Central memory CD8-positive, alpha-beta T cell (primary cell): ENCODE measurements at regions not wholly inside any gene's neighbourhood (a gene's known extent, or its start where the extent isn't known, plus 50 kb on each side); places are given as distances from the start of the nearest gene placed in this dataset.

ENCODE experiments used
- ATAC-seq: fragments of 150-1000 bp; cut with Tn5 transposase; replicated peaks from 2 replicates; pipeline ENCODE4 v1.10.0; 2022; ENCODE audit warnings: mild to moderate bottlenecking, moderate FRiP score, moderate number of reproducible peaks; ENCODE audit not compliant: poor library complexity, severe bottlenecking; ENCODE audit errors: extremely low read depth
- DNase-seq, 2 donors: peaks; one replicate each; pipeline ENCODE4 v3.0.0; 2021; ENCODE audit warnings: low spot score in 2 of 2
- H3K27ac Mint-ChIP-seq: one replicate; pipeline ENCODE4 v1.8.0; 2022; ENCODE audit warnings: low read depth, mild to moderate bottlenecking, moderate library complexity, mixed read lengths
- H3K27me3 Mint-ChIP-seq: one replicate; pipeline ENCODE4 v1.8.0; 2022; ENCODE audit warnings: mixed read lengths
- H3K36me3 Mint-ChIP-seq: one replicate; pipeline ENCODE4 v1.8.0; 2022; ENCODE audit warnings: mild to moderate bottlenecking, moderate library complexity, mixed read lengths; ENCODE audit not compliant: insufficient read depth
- H3K4me1 Mint-ChIP-seq: one replicate; pipeline ENCODE4 v1.8.0; 2022; ENCODE audit warnings: mixed read lengths
- H3K4me3 Mint-ChIP-seq: one replicate; pipeline ENCODE4 v1.8.0; 2022; ENCODE audit warnings: mild to moderate bottlenecking, moderate library complexity, mixed read lengths
- H3K9me3 Mint-ChIP-seq: one replicate; pipeline ENCODE4 v1.8.0; 2022; ENCODE audit warnings: mixed read lengths

GRCh38 chr19:29074579-29074978, 138.4 kb downstream of the UQCRFS1 start:
- Mint-ChIP-seq H3K36me3 (peaks cover 2% of the 10 kb centered on the region), H3K4me1 (no peaks in the 10 kb centered on the region), H3K4me3 (no peak overlapping the region), H3K9me3 (no peaks in the 10 kb centered on the region), H3K27me3 (no peaks in the 10 kb centered on the region), H3K27ac (no peak overlapping the region)
- ATAC-seq (no peak), DNase-seq (no peak)

GRCh38 chr19:29067831-29068230, 145.1 kb downstream of the UQCRFS1 start:
- peaks cover 13% of the 10 kb centered on the region for H3K27me3 Mint-ChIP-seq
- no peak overlapping the region for H3K27ac Mint-ChIP-seq
- DNase-seq (no peak), ATAC-seq (no peak)
- peaks cover 2% of the 10 kb centered on the region for H3K36me3 Mint-ChIP-seq
- no peaks in the 10 kb centered on the region for H3K4me1 Mint-ChIP-seq
- no peaks in the 10 kb centered on the region for H3K9me3 Mint-ChIP-seq
- no peak overlapping the region for H3K4me3 Mint-ChIP-seq

- H3K9me3 Mint-ChIP-seq, result no peaks in the 10 kb centered on the region
These were observed 150.2 kb downstream of the UQCRFS1 start for GRCh38 chr19:29062475-29063435.

DNA sequence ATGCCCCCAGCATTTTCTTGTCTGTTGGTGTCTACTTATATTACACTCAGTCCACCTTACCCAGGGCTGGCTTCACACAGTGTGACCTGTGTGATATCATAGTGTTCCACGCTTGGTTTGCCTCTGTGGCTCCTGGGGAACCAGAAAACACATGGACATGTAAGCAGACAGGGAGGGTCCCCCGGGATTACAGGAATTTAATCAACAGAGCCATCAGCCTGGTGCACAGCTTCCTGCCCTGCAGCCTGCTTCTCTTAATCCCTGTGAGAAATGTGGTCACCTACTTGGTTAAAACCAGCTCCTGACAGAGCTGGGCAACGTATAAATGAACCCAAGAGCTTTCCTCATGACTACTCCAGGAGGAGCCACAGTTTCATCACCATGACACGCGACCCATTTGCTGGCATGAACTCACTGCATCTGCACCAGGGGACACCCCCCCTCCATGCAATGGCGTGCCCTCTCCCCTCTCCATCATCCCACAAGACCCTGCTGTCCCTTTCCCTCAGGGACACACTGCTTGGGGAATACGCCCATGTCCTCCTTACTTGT, 152.1 kb downstream of the UQCRFS1 start:
- Mint-ChIP-seq H3K9me3 (no peaks in the 10 kb centered on the region), H3K27ac (no peak overlapping the region), H3K36me3 (peaks cover 3% of the 10 kb centered on the region), H3K27me3 (peaks cover 41% of the 10 kb centered on the region), H3K4me1 (no peaks in the 10 kb centered on the region), H3K4me3 (no peak overlapping the region)
- DNase-seq, result no peak
- no peak for ATAC-seq

More at GRCh38 chr19:29062475-29063435, 150.2 kb downstream of the UQCRFS1 start:
- Mint-ChIP-seq H3K27ac (no peak overlapping the region), H3K4me3 (no peak overlapping the region), H3K27me3 (peaks cover 41% of the 10 kb centered on the region), H3K4me1 (no peaks in the 10 kb centered on the region), H3K36me3 (peaks cover 3% of the 10 kb centered on the region)
- ATAC-seq, result no peak
- no peak for DNase-seq

- H3K9me3 Mint-ChIP-seq, result no peaks in the 10 kb centered on the region
- ATAC-seq (no peak), DNase-seq (no peak)
- peaks cover 29% of the 10 kb centered on the region for H3K27me3 Mint-ChIP-seq
- no peak overlapping the region for H3K4me3 Mint-ChIP-seq
- H3K4me1 Mint-ChIP-seq, result no peaks in the 10 kb centered on the region
- no peak overlapping the region for H3K27ac Mint-ChIP-seq
- H3K36me3 Mint-ChIP-seq, result peaks cover 3% of the 10 kb centered on the region
These were observed 156.4 kb downstream of the UQCRFS1 start for GRCh38 chr19:29056535-29056934.

DNA sequence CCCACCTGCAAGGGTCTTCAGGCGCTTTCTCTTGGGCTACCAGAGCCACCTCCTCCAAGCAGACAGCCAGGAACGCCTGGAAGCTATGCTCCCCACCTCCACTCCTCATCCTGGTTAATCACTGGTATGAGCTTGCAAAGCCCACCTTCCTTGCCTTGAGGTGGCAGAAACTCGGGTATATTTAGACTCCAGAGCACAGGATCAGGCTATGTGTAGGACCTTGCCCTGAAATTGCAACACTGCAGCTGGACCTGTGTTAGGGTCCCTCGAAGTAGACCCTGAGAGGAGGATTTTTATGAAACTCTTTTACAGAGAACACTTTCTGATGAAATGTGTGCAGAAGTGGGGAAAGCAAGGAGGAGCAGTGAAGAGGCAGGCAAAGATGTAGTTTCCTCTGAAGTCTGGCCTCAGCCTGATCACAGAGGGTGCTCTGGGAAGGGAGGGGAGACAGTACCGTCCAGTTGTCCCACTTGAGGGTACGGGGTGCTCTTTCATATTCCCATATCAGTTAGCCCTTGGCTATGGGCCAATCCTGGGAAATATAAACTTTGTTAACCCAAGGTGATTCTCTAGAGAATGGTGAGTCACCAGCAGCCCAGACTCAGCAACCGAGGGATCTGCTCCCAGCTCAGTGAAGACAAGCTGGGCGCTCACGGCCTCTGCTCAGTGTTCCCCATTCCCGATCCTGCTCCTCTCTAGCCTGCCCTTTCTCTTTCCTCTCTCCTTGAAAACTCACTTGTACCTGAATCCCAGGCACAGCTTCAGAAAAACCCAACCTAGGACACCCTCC, 157.9 kb downstream of the UQCRFS1 start:
- Mint-ChIP-seq H3K4me3 (no peak overlapping the region), H3K27me3 (peaks cover 24% of the 10 kb centered on the region), H3K9me3 (no peaks in the 10 kb centered on the region), H3K4me1 (no peaks in the 10 kb centered on the region), H3K36me3 (no peaks in the 10 kb centered on the region), H3K27ac (no peak overlapping the region)
- DNase-seq (no peak), ATAC-seq (no peak)

GRCh38 chr19:29048873-29049272, 164.1 kb downstream of the UQCRFS1 start:
- H3K4me3 Mint-ChIP-seq, result no peak overlapping the region
- DNase-seq, result no peak
- H3K27me3 Mint-ChIP-seq, result peaks cover 20% of the 10 kb centered on the region
- no peak overlapping the region for H3K27ac Mint-ChIP-seq
- no peak for ATAC-seq
- no peaks in the 10 kb centered on the region for H3K9me3 Mint-ChIP-seq
- no peaks in the 10 kb centered on the region for H3K36me3 Mint-ChIP-seq
- no peaks in the 10 kb centered on the region for H3K4me1 Mint-ChIP-seq

DNA sequence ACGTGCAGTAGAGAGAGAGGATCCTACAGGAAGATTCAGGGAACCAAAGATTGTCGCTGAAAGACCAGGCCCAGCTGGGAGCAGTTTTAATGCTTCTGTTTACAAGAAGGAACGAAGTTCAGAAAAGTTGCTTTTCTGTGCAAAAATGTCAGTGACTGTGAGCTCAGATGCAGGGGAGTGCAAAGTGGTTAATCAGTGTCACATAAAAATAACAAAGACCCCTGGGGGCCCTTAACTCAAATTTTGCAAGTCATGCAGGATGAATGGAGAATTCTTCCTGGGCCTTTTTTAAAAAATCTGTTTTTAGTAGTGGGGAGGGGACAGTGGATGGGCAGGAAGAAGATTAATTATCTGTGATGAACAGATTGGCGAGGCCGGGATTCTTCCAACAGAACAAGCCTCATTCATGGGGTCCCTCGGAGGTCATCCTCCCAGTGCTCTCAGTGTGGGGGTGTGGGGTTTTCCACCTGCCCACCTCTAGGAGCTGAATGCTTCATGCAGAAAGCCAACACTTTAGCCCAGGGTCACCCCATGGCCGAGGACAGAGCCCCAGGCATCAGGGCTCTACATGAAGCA, 167.2 kb downstream of the UQCRFS1 start:
- Mint-ChIP-seq H3K9me3 (no peaks in the 10 kb centered on the region), H3K4me1 (no peaks in the 10 kb centered on the region), H3K36me3 (no peaks in the 10 kb centered on the region), H3K4me3 (no peak overlapping the region), H3K27me3 (peaks cover 19% of the 10 kb centered on the region), H3K27ac (no peak overlapping the region)
- no peak for DNase-seq
- no peak for ATAC-seq

DNA sequence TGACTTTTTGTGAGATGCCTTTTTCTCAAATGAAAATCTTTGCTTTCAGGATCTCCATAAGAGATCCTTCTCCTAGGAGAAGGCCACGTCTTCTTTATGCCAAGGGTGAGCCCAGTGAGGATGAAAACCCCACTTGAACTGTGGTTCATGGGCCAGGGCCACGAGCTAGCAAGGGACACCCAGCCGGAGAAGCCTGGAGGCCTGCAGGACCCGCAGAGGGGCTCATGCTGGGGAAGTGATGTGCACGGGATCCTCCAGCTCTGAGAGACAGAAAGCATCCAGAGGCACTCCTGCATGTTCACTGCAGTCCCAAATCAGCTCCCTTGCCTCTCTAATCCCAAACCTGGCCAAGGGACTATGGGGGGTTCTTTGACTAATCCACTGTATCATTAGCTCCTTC, 168.9 kb downstream of the UQCRFS1 start:
- no peaks in the 10 kb centered on the region for H3K4me1 Mint-ChIP-seq
- H3K9me3 Mint-ChIP-seq, result no peaks in the 10 kb centered on the region
- ATAC-seq (no peak), DNase-seq (no peak)
- H3K36me3 Mint-ChIP-seq, result no peaks in the 10 kb centered on the region
- no peak overlapping the region for H3K4me3 Mint-ChIP-seq
- H3K27me3 Mint-ChIP-seq, result peaks cover 26% of the 10 kb centered on the region
- no peak overlapping the region for H3K27ac Mint-ChIP-seq

DNA sequence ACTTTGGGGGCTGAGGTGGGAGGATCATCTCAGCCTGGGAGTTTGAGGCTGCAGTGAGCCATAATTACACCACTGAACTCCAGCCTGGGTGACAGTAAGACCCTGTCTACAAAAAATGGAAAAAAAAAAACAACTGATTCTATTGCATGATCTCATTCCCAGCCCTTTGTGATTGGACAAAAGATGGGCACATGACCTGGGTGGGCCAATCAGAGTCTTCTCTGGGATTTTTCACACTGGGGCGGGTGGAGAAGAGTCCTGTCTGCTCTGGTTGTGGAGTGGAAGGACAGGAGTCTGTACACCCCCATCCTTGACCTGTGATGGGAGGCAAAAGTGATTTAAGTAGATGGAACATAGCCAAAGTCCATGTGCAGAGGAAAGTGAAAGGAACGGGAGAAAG, 170.5 kb downstream of the UQCRFS1 start:
- no peak overlapping the region for H3K4me3 Mint-ChIP-seq
- no peaks in the 10 kb centered on the region for H3K9me3 Mint-ChIP-seq
- H3K27me3 Mint-ChIP-seq, result peaks cover 26% of the 10 kb centered on the region
- no peaks in the 10 kb centered on the region for H3K4me1 Mint-ChIP-seq
- ATAC-seq (no peak), DNase-seq (no peak)
- H3K36me3 Mint-ChIP-seq, result no peaks in the 10 kb centered on the region
- no peak overlapping the region for H3K27ac Mint-ChIP-seq

GRCh38 chr19:29040951-29041350, 172.0 kb downstream of the UQCRFS1 start:
- Mint-ChIP-seq H3K9me3 (no peaks in the 10 kb centered on the region), H3K27me3 (peaks cover 26% of the 10 kb centered on the region), H3K4me3 (no peak overlapping the region), H3K27ac (no peak overlapping the region), H3K36me3 (no peaks in the 10 kb centered on the region), H3K4me1 (no peaks in the 10 kb centered on the region)
- no peak for DNase-seq
- no peak for ATAC-seq

GRCh38 chr19:29040292-29040691, 172.7 kb downstream of the UQCRFS1 start:
- Mint-ChIP-seq H3K9me3 (no peaks in the 10 kb centered on the region), H3K4me3 (no peak overlapping the region), H3K27ac (no peak overlapping the region), H3K36me3 (no peaks in the 10 kb centered on the region), H3K27me3 (peaks cover 26% of the 10 kb centered on the region), H3K4me1 (no peaks in the 10 kb centered on the region)
- DNase-seq, result no peak
- ATAC-seq, result no peak
